GM23248 (cell line): ENCODE measurements at regions not wholly inside any gene's neighbourhood (a gene's known extent, or its start where the extent isn't known, plus 50 kb on each side); places are given as distances from the start of the nearest gene placed in this dataset.

Source experiments
- DNase-seq: peaks from one replicate; pipeline ENCODE4 v3.0.0-alpha.2; 2015
- H2AFZ ChIP-seq: fragments of 200-600 bp; sonication (generic); 2 replicates; pipeline ENCODE4 v1.6.1; 2016; ENCODE audit warnings: antibody characterized with exemption
- H3F3A ChIP-seq: fragments of 200-600 bp; sonication (generic); 2 replicates; pipeline ENCODE4 v1.6.1; 2016; ENCODE audit warnings: mild to moderate bottlenecking, antibody characterized with exemption, mixed run types; ENCODE audit not compliant: insufficient read depth
- H3K27ac ChIP-seq: fragments of 200-600 bp; sonication (generic); 2 replicates; pipeline ENCODE4 v1.5.1; 2016; ENCODE audit warnings: mild to moderate bottlenecking
- H3K27me3 ChIP-seq: fragments of 200-600 bp; sonication (generic); replicated peaks from 2 replicates; pipeline ENCODE4 v1.6.1; 2016; ENCODE audit warnings: mild to moderate bottlenecking; ENCODE audit not compliant: insufficient read depth
- H3K36me3 ChIP-seq: fragments of 200-600 bp; sonication (generic); 2 replicates; pipeline ENCODE4 v1.6.1; 2016; ENCODE audit warnings: low read depth, mild to moderate bottlenecking
- H3K4me1 ChIP-seq: fragments of 200-600 bp; sonication (generic); 2 replicates; pipeline ENCODE4 v1.6.1; 2016; ENCODE audit warnings: mild to moderate bottlenecking; ENCODE audit not compliant: insufficient read depth
- H3K4me2 ChIP-seq: fragments of 200-600 bp; sonication (generic); one replicate; pipeline ENCODE4 v1.6.1; 2016; ENCODE audit warnings: mild to moderate bottlenecking; ENCODE audit not compliant: unreplicated experiment
- H3K4me3 ChIP-seq: fragments of 200-600 bp; sonication (generic); 2 replicates; pipeline ENCODE4 v1.5.1; 2016; ENCODE audit warnings: mild to moderate bottlenecking
- H3K79me2 ChIP-seq: fragments of 200-600 bp; sonication (generic); 2 replicates; pipeline ENCODE4 v1.6.1; 2016; ENCODE audit warnings: mild to moderate bottlenecking; ENCODE audit not compliant: insufficient read depth
- H3K9ac ChIP-seq: fragments of 200-600 bp; sonication (generic); 2 replicates; pipeline ENCODE4 v1.6.1; 2016; ENCODE audit warnings: mild to moderate bottlenecking
- H3K9me2 ChIP-seq: fragments of 200-600 bp; sonication (generic); 2 replicates; pipeline ENCODE4 v1.6.1; 2016; ENCODE audit warnings: mixed run types, mild to moderate bottlenecking, moderate library complexity; ENCODE audit not compliant: insufficient read depth
- H3K9me3 ChIP-seq: fragments of 200-600 bp; sonication (generic); one replicate; pipeline ENCODE4 v1.6.1; 2017; ENCODE audit warnings: low read depth
- H4K20me1 ChIP-seq: fragments of 200-600 bp; sonication (generic); 2 replicates; pipeline ENCODE4 v1.6.0; 2016; ENCODE audit not compliant: insufficient read depth
- EZH2 ChIP-seq: fragments of 200-600 bp; sonication (generic); IDR thresholded peaks from 2 replicates; pipeline ENCODE4 v1.6.1; 2018; ENCODE audit warnings: antibody characterized with exemption, mild to moderate bottlenecking; ENCODE audit not compliant: insufficient read depth, poor library complexity, severe bottlenecking
- EZH2phosphoT487 ChIP-seq: fragments of 200-600 bp; sonication (generic); IDR thresholded peaks from 2 replicates; pipeline ENCODE4 v1.6.1; 2018; ENCODE audit warnings: antibody characterized with exemption, moderate library complexity, mild to moderate bottlenecking, low read depth; ENCODE audit not compliant: insufficient read depth
- WGBS, 2 experiments: methylation state at CpG; one replicate each; pipeline ENCODE4 v1.1.6; 2015 to 2017; ENCODE audit warnings: low lambda C conversion rate in 2 of 2, low coverage in 1 of 2; ENCODE audit errors: missing lambda C conversion rate in 2 of 2; 5-methylcytosine and 5-hydroxymethylcytosine counted together
- in situ Hi-C: fragments of 300-500 bp; cut with MboI; formaldehyde crosslinking; loops from 2 replicates; pipeline ENCODE4 v1.15.0; 2020

DNA sequence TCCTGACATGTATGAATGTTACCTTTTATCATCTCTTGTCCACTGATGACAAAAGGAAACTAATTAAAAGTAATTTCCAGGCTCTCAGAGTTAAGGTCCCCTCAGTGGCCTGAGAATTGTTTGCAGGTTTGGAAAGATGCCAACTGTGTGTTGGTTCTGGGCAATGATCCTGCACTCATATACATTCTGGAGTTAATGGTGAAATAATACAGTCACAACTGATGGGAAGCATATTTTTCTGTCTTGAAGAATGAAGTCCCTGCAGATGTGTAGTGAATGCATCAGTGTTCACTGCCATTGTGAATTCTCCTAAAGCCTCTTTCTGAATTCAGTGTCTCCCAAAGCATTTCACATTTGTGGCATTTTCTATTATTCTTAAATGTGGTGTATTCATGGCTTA, 238.1 kb upstream of the PPP1R2C start:
- H3K4me1 ChIP-seq: no peaks in the 10 kb centered on the region
- no peaks in the 10 kb centered on the region for H3K27me3 ChIP-seq
- no peaks in the 10 kb centered on the region for H3K9me3 ChIP-seq
- H4K20me1 ChIP-seq: no peaks in the 10 kb centered on the region
- H2AFZ ChIP-seq: no peak overlapping the region
- in situ Hi-C loops: no loop called here
- no peak overlapping the region for H3K4me2 ChIP-seq
- no peak overlapping the region for H3K27ac ChIP-seq
- no peaks in the 10 kb centered on the region for H3K9me2 ChIP-seq
- TF ChIP-seq EZH2 (no peak), EZH2phosphoT487 (no peak)
- no peaks in the 10 kb centered on the region for H3K36me3 ChIP-seq
- no peak for DNase-seq
- no peaks in the 10 kb centered on the region for H3F3A ChIP-seq
- H3K79me2 ChIP-seq: no peaks in the 10 kb centered on the region
- no peak overlapping the region for H3K9ac ChIP-seq
- H3K4me3 ChIP-seq: no peak overlapping the region

GRCh38 chrX:43018031-43018430, 240.1 kb upstream of the PPP1R2C start:
- Histone ChIP-seq H3K4me3 (no peak overlapping the region), H3K9ac (no peak overlapping the region), H3K27ac (no peak overlapping the region), H3K4me1 (no peaks in the 10 kb centered on the region), H3K4me2 (no peak overlapping the region), H3K9me2 (no peaks in the 10 kb centered on the region), H4K20me1 (no peaks in the 10 kb centered on the region), H3K27me3 (no peaks in the 10 kb centered on the region), H3F3A (no peaks in the 10 kb centered on the region), H3K36me3 (no peaks in the 10 kb centered on the region), H3K9me3 (no peaks in the 10 kb centered on the region), H3K79me2 (no peaks in the 10 kb centered on the region), H2AFZ (no peak overlapping the region)
- TF ChIP-seq EZH2 (no peak), EZH2phosphoT487 (no peak)
- whole genome bisulfite sequencing, 2 experiments: 41 to 42% methylated on average over 5 of the region's 5 CpGs
- in situ Hi-C loops: no loop called here
- no peak for DNase-seq

DNA sequence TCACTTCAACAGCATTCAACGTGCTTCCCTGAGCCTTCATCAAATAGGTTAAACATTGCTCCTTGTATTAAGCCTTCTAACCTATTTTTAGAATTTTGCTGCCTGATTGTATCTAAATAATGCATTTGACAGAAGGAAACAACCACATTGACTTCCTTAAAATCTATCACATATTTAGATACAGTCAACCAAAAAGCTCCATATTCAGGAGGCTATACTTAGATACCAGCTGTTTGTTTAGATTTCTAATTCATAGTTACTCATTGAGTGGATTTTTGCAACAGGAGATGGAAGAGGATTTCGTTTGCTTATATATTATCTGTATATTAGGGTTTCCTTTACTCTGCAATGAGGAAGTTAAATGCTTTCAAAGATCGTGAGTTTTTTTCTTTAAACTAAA, 241.1 kb upstream of the PPP1R2C start:
- in situ Hi-C loops: no loop called here

DNA sequence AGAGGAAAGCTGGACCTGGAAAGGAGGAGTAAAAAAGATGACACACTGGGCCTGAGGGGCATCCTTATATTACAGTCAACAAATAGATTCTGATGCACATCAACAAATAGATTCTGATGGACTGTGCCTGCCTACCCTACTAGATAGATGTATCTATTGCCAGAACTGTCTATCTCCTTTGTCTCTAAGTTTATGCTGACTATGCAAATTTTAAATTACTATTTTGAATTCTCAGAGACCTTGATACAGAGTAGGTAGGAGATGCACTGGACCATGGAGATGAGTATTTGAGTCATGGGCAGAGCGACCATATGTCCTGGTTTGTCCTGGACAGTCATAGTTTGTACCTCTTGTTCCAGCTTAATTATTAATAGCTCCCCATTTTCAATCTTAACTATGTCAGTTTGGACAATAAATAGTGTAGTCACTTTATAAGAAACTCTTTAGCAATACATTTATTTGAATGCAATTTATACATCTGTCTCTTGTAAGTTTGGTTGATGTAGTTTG, 247.9 kb upstream of the PPP1R2C start:
- no peak for TF ChIP-seq EZH2
- no peak for TF ChIP-seq EZH2phosphoT487
- Histone ChIP-seq H3K79me2 (no peaks in the 10 kb centered on the region), H3K27me3 (no peaks in the 10 kb centered on the region), H3K36me3 (no peaks in the 10 kb centered on the region), H3F3A (no peaks in the 10 kb centered on the region), H3K4me1 (no peaks in the 10 kb centered on the region), H3K9me2 (no peaks in the 10 kb centered on the region), H3K4me3 (no peak overlapping the region), H3K27ac (no peak overlapping the region), H4K20me1 (no peaks in the 10 kb centered on the region), H3K9me3 (no peaks in the 10 kb centered on the region), H3K4me2 (no peak overlapping the region), H2AFZ (no peak overlapping the region), H3K9ac (no peak overlapping the region)
- DNase-seq: no peak
- in situ Hi-C loops: no loop called here
- 5 to 8% methylated on average over 1 of the region's 1 CpG for WGBS, 2 experiments

More for the DNA sequence above, 241.1 kb upstream of the PPP1R2C start:
- no peak overlapping the region for H3K4me3 ChIP-seq
- H3F3A ChIP-seq: no peaks in the 10 kb centered on the region
- H3K4me1 ChIP-seq: no peaks in the 10 kb centered on the region
- TF ChIP-seq EZH2 (no peak), EZH2phosphoT487 (no peak)
- no peak overlapping the region for H3K9ac ChIP-seq
- DNase-seq: no peak
- H3K4me2 ChIP-seq: no peak overlapping the region
- no peaks in the 10 kb centered on the region for H3K9me3 ChIP-seq
- WGBS, 2 experiments: 12 to 29% methylated on average over 3 of the region's 3 CpGs
- no peaks in the 10 kb centered on the region for H3K27me3 ChIP-seq
- H2AFZ ChIP-seq: no peak overlapping the region
- H3K36me3 ChIP-seq: no peaks in the 10 kb centered on the region
- no peaks in the 10 kb centered on the region for H4K20me1 ChIP-seq
- H3K79me2 ChIP-seq: no peaks in the 10 kb centered on the region
- H3K9me2 ChIP-seq: no peaks in the 10 kb centered on the region
- H3K27ac ChIP-seq: no peak overlapping the region

DNA sequence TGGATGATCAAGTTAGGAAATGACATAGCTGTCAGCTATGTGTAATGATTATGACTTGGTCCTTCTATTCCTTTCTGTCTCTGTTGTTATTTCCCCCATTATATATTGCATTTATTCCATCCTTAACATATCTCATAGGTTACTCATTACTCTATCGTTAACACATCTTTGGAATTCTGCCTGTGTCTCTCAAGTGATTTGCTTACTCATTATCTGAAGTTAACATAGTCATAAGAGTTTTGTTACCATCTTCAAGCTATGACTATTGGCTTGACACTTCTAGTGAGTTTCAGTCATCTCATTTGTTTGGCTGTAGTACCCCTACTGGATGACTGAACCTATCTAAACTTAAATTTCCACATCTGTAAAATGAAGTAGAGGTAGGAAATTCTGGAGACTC, 286.1 kb upstream of the PPP1R2C start:
- in situ Hi-C loops: no loop called here
- Histone ChIP-seq H3K36me3 (no peaks in the 10 kb centered on the region), H3K9me2 (no peaks in the 10 kb centered on the region), H3K9me3 (no peaks in the 10 kb centered on the region), H3K4me2 (no peak overlapping the region), H3K79me2 (no peaks in the 10 kb centered on the region), H3F3A (no peaks in the 10 kb centered on the region), H2AFZ (no peak overlapping the region), H4K20me1 (no peaks in the 10 kb centered on the region), H3K4me3 (no peak overlapping the region), H3K4me1 (no peaks in the 10 kb centered on the region), H3K9ac (no peak overlapping the region), H3K27ac (no peak overlapping the region), H3K27me3 (no peaks in the 10 kb centered on the region)
- 10 to 11% methylated on average over 1 of the region's 1 CpG for WGBS, 2 experiments
- TF ChIP-seq EZH2 (no peak), EZH2phosphoT487 (no peak)
- no peak for DNase-seq
